H1 (cell line): ENCODE measurements at regions not wholly inside any gene's neighbourhood (a gene's known extent, or its start where the extent isn't known, plus 50 kb on each side); places are given as distances from the start of the nearest gene placed in this dataset.

Experiments
- SP1 ChIP-seq: IDR thresholded peaks from 2 replicates; pipeline ENCODE4 v1.6.1; 2011; ENCODE audit warnings: low read depth, low read length
- TF ChIP-seq, protein P1 (sequence below), 3 experiments: IDR thresholded peaks; 1 replicate in 2 of 3; 2 replicates in 1 of 3; pipeline versions ENCODE4 v1.5.1 to v1.6.1; 2011; ENCODE audit warnings: low read length in 3 of 3, mild to moderate bottlenecking in 3 of 3, inconsistent platforms in 2 of 3, low read depth in 1 of 3, moderate library complexity in 1 of 3; ENCODE audit not compliant: insufficient read depth in 1 of 3; ENCODE audit errors: control extremely low read depth in 1 of 3

DNA sequence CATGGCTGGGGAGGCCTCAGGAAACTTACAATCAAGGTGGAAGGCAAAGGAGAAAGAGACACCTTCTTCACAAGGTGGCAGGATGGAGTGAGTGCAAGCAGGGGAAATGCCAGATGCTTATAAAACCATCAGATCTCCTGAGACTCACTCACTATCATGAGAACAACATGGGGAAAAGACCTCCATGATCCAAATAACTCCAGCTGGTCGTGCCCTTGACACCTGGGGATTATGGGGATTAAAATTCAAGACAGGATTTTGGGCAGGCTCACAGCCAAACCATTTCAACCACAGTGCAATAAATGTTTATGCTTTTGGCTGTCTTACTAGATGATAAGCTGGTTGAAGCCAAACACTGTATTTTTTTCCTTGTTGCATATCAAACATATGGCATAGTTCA lies 1112.4 kb downstream of the STIM2 start:
- TF ChIP-seq, protein P1, sequence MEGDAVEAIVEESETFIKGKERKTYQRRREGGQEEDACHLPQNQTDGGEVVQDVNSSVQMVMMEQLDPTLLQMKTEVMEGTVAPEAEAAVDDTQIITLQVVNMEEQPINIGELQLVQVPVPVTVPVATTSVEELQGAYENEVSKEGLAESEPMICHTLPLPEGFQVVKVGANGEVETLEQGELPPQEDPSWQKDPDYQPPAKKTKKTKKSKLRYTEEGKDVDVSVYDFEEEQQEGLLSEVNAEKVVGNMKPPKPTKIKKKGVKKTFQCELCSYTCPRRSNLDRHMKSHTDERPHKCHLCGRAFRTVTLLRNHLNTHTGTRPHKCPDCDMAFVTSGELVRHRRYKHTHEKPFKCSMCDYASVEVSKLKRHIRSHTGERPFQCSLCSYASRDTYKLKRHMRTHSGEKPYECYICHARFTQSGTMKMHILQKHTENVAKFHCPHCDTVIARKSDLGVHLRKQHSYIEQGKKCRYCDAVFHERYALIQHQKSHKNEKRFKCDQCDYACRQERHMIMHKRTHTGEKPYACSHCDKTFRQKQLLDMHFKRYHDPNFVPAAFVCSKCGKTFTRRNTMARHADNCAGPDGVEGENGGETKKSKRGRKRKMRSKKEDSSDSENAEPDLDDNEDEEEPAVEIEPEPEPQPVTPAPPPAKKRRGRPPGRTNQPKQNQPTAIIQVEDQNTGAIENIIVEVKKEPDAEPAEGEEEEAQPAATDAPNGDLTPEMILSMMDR (IDR thresholded peaks at IDR 0.05; ENCODE audit: control extremely low read depth in 1 of 3, insufficient read depth in 1 of 3, low read depth in 1 of 3, low read length in 3 of 3): no peak
- TF ChIP-seq SP1: no peak
